ENCODE measurements at regions not wholly inside any gene's neighbourhood (a gene's known extent, or its start where the extent isn't known, plus 50 kb on each side); places are given as distances from the start of the nearest gene placed in this dataset.

DNA sequence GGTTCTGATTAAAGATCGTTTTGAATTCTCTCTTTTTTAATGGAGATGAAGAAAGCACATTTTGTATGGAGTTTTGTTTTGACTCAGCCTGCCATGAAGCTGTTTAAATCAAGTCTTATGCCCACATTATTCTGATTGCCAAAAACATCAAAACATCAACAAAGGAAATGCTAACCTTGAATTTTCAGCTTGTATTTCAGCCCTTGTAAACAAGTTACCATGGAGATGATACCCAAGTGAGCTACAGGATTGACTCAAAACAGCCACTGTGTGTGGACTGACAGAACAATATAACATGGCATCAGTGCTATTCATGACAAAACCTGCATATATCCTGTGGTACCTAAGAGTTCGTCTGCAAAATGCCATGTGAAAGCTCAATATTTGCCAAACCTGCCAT lies 1581.0 kb downstream of the MAT2B start:
- no peak overlapping the region for H3K4me3 ChIP-seq (replicated peaks; ENCODE audit: low read depth, low read length)
- no peak for TF ChIP-seq CTCF (IDR thresholded peaks at IDR 0.05; ENCODE audit: insufficient read depth, low read length, poor library complexity, severe bottlenecking)
- no peaks in the 10 kb centered on the region for H3K36me3 ChIP-seq (ENCODE audit: control insufficient read depth, insufficient read depth, low read length)
- DNase-seq (ENCODE audit: extremely low read depth, insufficient read length): no peak
- H3K27me3 ChIP-seq (replicated peaks; ENCODE audit: control insufficient read depth, insufficient read depth, low read length): no peaks in the 10 kb centered on the region

DNA sequence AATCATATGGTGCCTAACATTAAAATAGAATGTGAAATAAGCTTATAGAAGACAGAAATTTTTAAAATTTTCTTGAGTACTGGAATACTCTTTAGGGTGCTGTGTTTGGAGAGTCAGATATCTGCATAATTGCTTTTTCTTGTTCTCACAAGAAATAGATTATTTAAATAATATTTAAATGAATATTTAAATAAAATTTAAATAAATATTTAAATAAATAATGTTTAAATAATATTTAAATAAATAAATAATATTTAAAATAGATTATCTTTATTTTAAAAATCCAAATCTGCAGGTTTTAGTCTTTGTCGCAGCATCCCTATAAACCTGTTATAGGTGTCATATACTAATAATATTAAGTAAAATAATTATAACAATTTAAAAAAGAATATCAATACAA lies 1589.4 kb downstream of the MAT2B start:
- no peak for TF ChIP-seq CTCF (IDR thresholded peaks at IDR 0.05; ENCODE audit: insufficient read depth, low read length, poor library complexity, severe bottlenecking)
- Histone ChIP-seq H3K4me3 (replicated peaks; ENCODE audit: low read depth, low read length) (no peak overlapping the region), H3K27me3 (replicated peaks; ENCODE audit: control insufficient read depth, insufficient read depth, low read length) (no peaks in the 10 kb centered on the region), H3K36me3 (ENCODE audit: control insufficient read depth, insufficient read depth, low read length) (no peaks in the 10 kb centered on the region)
- no peak for DNase-seq (ENCODE audit: extremely low read depth, insufficient read length)

- Histone ChIP-seq H3K27me3 (replicated peaks; ENCODE audit: control insufficient read depth, insufficient read depth, low read length) (no peaks in the 10 kb centered on the region), H3K4me3 (replicated peaks; ENCODE audit: low read depth, low read length) (no peak overlapping the region), H3K36me3 (ENCODE audit: control insufficient read depth, insufficient read depth, low read length) (no peaks in the 10 kb centered on the region)
- TF ChIP-seq CTCF (IDR thresholded peaks at IDR 0.05; ENCODE audit: insufficient read depth, low read length, poor library complexity, severe bottlenecking): no peak
- DNase-seq (ENCODE audit: extremely low read depth, insufficient read length): no peak
Observed at GRCh38 chr5:165101709-165102108, 1596.3 kb downstream of the MAT2B start.

DNA sequence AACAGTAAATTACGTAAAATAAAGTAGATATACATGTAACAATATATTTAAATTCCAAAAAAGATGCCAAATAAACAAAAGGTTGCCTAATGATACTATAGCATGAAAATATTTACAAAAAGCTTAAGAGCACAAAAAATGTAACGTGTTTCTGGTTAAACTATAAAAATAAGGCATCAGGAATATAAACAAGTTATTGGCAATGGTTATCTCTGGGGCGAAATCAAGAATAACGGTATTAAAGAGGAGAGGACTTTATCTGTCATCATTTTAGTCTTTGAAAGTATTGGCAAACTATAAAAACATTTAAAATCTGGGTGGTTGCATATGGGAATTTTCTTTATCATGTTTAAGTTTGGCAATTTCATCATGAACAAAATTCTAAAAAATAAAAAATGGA lies 1599.2 kb downstream of the MAT2B start:
- TF ChIP-seq CTCF (IDR thresholded peaks at IDR 0.05; ENCODE audit: insufficient read depth, low read length, poor library complexity, severe bottlenecking): no peak
- no peak overlapping the region for H3K4me3 ChIP-seq (replicated peaks; ENCODE audit: low read depth, low read length)
- no peaks in the 10 kb centered on the region for H3K36me3 ChIP-seq (ENCODE audit: control insufficient read depth, insufficient read depth, low read length)
- H3K27me3 ChIP-seq (replicated peaks; ENCODE audit: control insufficient read depth, insufficient read depth, low read length): no peaks in the 10 kb centered on the region
- no peak for DNase-seq (ENCODE audit: extremely low read depth, insufficient read length)

GRCh38 chr5:165108809-165109208 lies 1603.4 kb downstream of the MAT2B start:
- TF ChIP-seq CTCF (IDR thresholded peaks at IDR 0.05; ENCODE audit: insufficient read depth, low read length, poor library complexity, severe bottlenecking): no peak
- Histone ChIP-seq H3K27me3 (replicated peaks; ENCODE audit: control insufficient read depth, insufficient read depth, low read length) (no peaks in the 10 kb centered on the region), H3K4me3 (replicated peaks; ENCODE audit: low read depth, low read length) (no peak overlapping the region), H3K36me3 (ENCODE audit: control insufficient read depth, insufficient read depth, low read length) (no peaks in the 10 kb centered on the region)
- no peak for DNase-seq (ENCODE audit: extremely low read depth, insufficient read length)

DNA sequence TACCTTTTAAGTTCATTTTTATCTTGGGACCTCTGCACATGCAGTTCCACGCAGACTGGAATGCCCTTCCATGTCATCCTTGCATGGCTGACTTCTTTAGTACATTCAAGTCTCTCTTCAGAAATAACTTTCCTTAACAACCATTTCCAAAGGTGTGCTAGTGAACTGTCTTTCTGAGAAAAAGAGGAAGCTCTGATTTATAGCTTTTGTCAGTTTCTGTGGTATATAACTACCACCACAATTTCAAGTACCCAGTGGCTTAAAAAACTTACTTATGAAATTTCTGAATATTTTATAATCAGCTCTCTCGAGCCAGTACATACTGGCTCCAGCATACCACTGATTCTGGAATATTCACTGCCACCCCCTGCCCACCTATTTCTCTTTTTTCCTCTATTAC lies 1613.8 kb downstream of the MAT2B start:
- H3K27me3 ChIP-seq (replicated peaks; ENCODE audit: control insufficient read depth, insufficient read depth, low read length): no peaks in the 10 kb centered on the region
- no peaks in the 10 kb centered on the region for H3K36me3 ChIP-seq (ENCODE audit: control insufficient read depth, insufficient read depth, low read length)
- no peak for TF ChIP-seq CTCF (IDR thresholded peaks at IDR 0.05; ENCODE audit: insufficient read depth, low read length, poor library complexity, severe bottlenecking)
- DNase-seq (ENCODE audit: extremely low read depth, insufficient read length): no peak
- no peak overlapping the region for H3K4me3 ChIP-seq (replicated peaks; ENCODE audit: low read depth, low read length)
